ENCODE measurements at regions not wholly inside any gene's neighbourhood (a gene's known extent, or its start where the extent isn't known, plus 50 kb on each side); places are given as distances from the start of the nearest gene placed in this dataset.

DNA sequence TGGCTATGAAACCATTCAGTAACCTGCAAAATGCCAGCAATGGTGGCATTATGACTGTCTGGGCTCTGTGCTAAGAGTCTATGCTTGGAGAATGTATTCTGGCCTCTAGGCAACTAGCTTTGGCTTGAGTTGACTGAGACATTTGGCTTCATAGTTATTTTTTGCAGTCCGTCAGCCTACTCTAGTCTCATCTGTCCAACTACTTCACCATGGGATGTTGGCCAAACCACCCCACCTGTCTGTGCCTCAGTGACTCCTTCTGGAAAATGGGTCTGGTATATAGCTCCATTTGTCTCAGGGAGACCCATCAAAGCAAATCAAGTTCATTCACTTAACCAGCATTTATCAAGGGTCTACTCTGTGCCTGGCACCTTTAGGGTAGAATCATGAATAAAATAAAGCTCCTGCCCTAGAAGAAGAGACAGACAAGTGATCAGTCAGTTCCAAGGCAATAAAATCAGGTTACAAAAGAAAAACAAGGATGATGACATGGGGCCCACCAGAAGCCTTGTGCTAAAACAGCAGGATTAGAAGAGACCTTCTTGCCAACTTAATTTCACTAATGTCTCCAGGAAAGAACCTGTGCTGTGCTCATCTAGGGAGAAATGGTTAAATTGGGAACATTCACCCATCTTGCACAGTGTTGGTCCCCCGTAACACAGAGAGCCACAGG is 102.4 kb upstream of the ARMC2 start:
- Histone ChIP-seq H3K27me3 (replicated peaks; ENCODE audit: insufficient read depth) (no peaks in the 10 kb centered on the region), H3K4me3 (no peak overlapping the region), H3K4me2 (ENCODE audit: unreplicated experiment) (no peak overlapping the region), H3F3A (ENCODE audit: insufficient read depth) (peaks cover 8% of the 10 kb centered on the region; the same call in 1 of the 2 replicates), H3K4me1 (ENCODE audit: insufficient read depth) (peaks cover 10% of the 10 kb centered on the region), H3K9me3 (ENCODE audit: low read depth) (no peaks in the 10 kb centered on the region), H2AFZ (no peak overlapping the region), H3K36me3 (ENCODE audit: low read depth) (no peaks in the 10 kb centered on the region), H4K20me1 (ENCODE audit: insufficient read depth) (no peaks in the 10 kb centered on the region), H3K27ac (no peak overlapping the region), H3K9me2 (ENCODE audit: insufficient read depth) (no peaks in the 10 kb centered on the region), H3K79me2 (ENCODE audit: insufficient read depth) (no peaks in the 10 kb centered on the region), H3K9ac (no peak overlapping the region)
- no peak for TF ChIP-seq EZH2phosphoT487 (IDR thresholded peaks at IDR 0.05; ENCODE audit: insufficient read depth, low read depth)
- TF ChIP-seq EZH2 (IDR thresholded peaks at IDR 0.05; ENCODE audit: insufficient read depth, poor library complexity, severe bottlenecking): no peak
- DNase-seq: no peak
- 97 to 100% methylated on average over 2 of the region's 2 CpGs for WGBS, 2 experiments (ENCODE audit: low coverage in 1 of 2, low lambda C conversion rate in 2 of 2, missing lambda C conversion rate in 2 of 2)
- in situ Hi-C loops (cut with MboI): no loop called here

- Histone ChIP-seq H3K4me2 (ENCODE audit: unreplicated experiment) (no peak overlapping the region), H3K27me3 (replicated peaks; ENCODE audit: insufficient read depth) (no peaks in the 10 kb centered on the region), H3K4me3 (no peak overlapping the region), H3F3A (ENCODE audit: insufficient read depth) (peaks cover 8% of the 10 kb centered on the region; the same call in 1 of the 2 replicates), H3K36me3 (ENCODE audit: low read depth) (no peaks in the 10 kb centered on the region), H3K9me3 (ENCODE audit: low read depth) (no peaks in the 10 kb centered on the region), H3K27ac (no peak overlapping the region), H3K9me2 (ENCODE audit: insufficient read depth) (no peaks in the 10 kb centered on the region), H4K20me1 (ENCODE audit: insufficient read depth) (no peaks in the 10 kb centered on the region), H3K4me1 (ENCODE audit: insufficient read depth) (peaks cover 10% of the 10 kb centered on the region), H3K79me2 (ENCODE audit: insufficient read depth) (no peaks in the 10 kb centered on the region), H3K9ac (no peak overlapping the region), H2AFZ (no peak overlapping the region)
- no peak for TF ChIP-seq EZH2phosphoT487 (IDR thresholded peaks at IDR 0.05; ENCODE audit: insufficient read depth, low read depth)
- no peak for TF ChIP-seq EZH2 (IDR thresholded peaks at IDR 0.05; ENCODE audit: insufficient read depth, poor library complexity, severe bottlenecking)
- WGBS, 2 experiments (ENCODE audit: low coverage in 1 of 2, low lambda C conversion rate in 2 of 2, missing lambda C conversion rate in 2 of 2): 95 to 97% methylated on average over 5 of the region's 5 CpGs
- in situ Hi-C loops (cut with MboI): no loop called here
- DNase-seq: no peak
These were observed 101.9 kb upstream of the ARMC2 start for GRCh38 chr6:108746366-108746765.

GRCh38 chr6:108746836-108747575 is 101.2 kb upstream of the ARMC2 start:
- in situ Hi-C loops (cut with MboI): no loop called here
- no peak overlapping the region for H2AFZ ChIP-seq
- no peak overlapping the region for H3K4me3 ChIP-seq
- H3K9ac ChIP-seq: no peak overlapping the region
- H3K4me2 ChIP-seq (ENCODE audit: unreplicated experiment): no peak overlapping the region
- TF ChIP-seq EZH2 (IDR thresholded peaks at IDR 0.05; ENCODE audit: insufficient read depth, poor library complexity, severe bottlenecking) (no peak), EZH2phosphoT487 (IDR thresholded peaks at IDR 0.05; ENCODE audit: insufficient read depth, low read depth) (no peak)
- no peaks in the 10 kb centered on the region for H3K27me3 ChIP-seq (replicated peaks; ENCODE audit: insufficient read depth)
- H3F3A ChIP-seq (ENCODE audit: insufficient read depth): peaks cover 8% of the 10 kb centered on the region; the same call in 1 of the 2 replicates
- no peaks in the 10 kb centered on the region for H4K20me1 ChIP-seq (ENCODE audit: insufficient read depth)
- no peaks in the 10 kb centered on the region for H3K79me2 ChIP-seq (ENCODE audit: insufficient read depth)
- no peaks in the 10 kb centered on the region for H3K9me2 ChIP-seq (ENCODE audit: insufficient read depth)
- H3K27ac ChIP-seq: no peak overlapping the region
- H3K9me3 ChIP-seq (ENCODE audit: low read depth): no peaks in the 10 kb centered on the region
- DNase-seq: no peak
- no peaks in the 10 kb centered on the region for H3K36me3 ChIP-seq (ENCODE audit: low read depth)
- WGBS, 2 experiments (ENCODE audit: low coverage in 1 of 2, low lambda C conversion rate in 2 of 2, missing lambda C conversion rate in 2 of 2): 93 to 96% methylated on average over 9 of the region's 9 CpGs
- H3K4me1 ChIP-seq (ENCODE audit: insufficient read depth): peaks cover 10% of the 10 kb centered on the region

- in situ Hi-C loops (cut with MboI): no loop called here
- H3K27ac ChIP-seq: no peak overlapping the region
- H3K36me3 ChIP-seq (ENCODE audit: low read depth): no peaks in the 10 kb centered on the region
- H3K9ac ChIP-seq: no peak overlapping the region
- peak overlapping the region; percentile 5 for H3K4me2 ChIP-seq (ENCODE audit: unreplicated experiment)
- WGBS, 2 experiments (ENCODE audit: low coverage in 1 of 2, low lambda C conversion rate in 2 of 2, missing lambda C conversion rate in 2 of 2): 2 to 6% methylated on average over 1 of the region's 1 CpG
- peaks cover 10% of the 10 kb centered on the region for H3K4me1 ChIP-seq (ENCODE audit: insufficient read depth)
- peaks cover 8% of the 10 kb centered on the region; the same call in 1 of the 2 replicates for H3F3A ChIP-seq (ENCODE audit: insufficient read depth)
- H2AFZ ChIP-seq: no peak overlapping the region
- H3K27me3 ChIP-seq (replicated peaks; ENCODE audit: insufficient read depth): no peaks in the 10 kb centered on the region
- no peaks in the 10 kb centered on the region for H3K9me2 ChIP-seq (ENCODE audit: insufficient read depth)
- H3K4me3 ChIP-seq: no peak overlapping the region
- peak; percentile 75 for DNase-seq
- H4K20me1 ChIP-seq (ENCODE audit: insufficient read depth): no peaks in the 10 kb centered on the region
- no peaks in the 10 kb centered on the region for H3K9me3 ChIP-seq (ENCODE audit: low read depth)
- TF ChIP-seq EZH2 (IDR thresholded peaks at IDR 0.05; ENCODE audit: insufficient read depth, poor library complexity, severe bottlenecking) (no peak), EZH2phosphoT487 (IDR thresholded peaks at IDR 0.05; ENCODE audit: insufficient read depth, low read depth) (no peak)
- no peaks in the 10 kb centered on the region for H3K79me2 ChIP-seq (ENCODE audit: insufficient read depth)
These were observed 100.2 kb upstream of the ARMC2 start for GRCh38 chr6:108748055-108748454.
